Ascending aorta (tissue), 2 donors: ENCODE measurements at regions not wholly inside any gene's neighbourhood (a gene's known extent, or its start where the extent isn't known, plus 50 kb on each side); places are given as distances from the start of the nearest gene placed in this dataset.
A peak's percentile ranks its signal among the peaks of the same experiment; 100 is the strongest.

Experiments
- DNase-seq, 2 donors: peaks; one replicate each; pipeline ENCODE4 v3.0.0-alpha.2; 2019; ENCODE audit warnings: low spot score in 2 of 2
- H3K27ac ChIP-seq, 2 donors: fragments of 200-600 bp; sonication (generic); one replicate each; pipeline ENCODE4 v1.5.1; 2016 to 2017; ENCODE audit warnings: mild to moderate bottlenecking in 1 of 2
- H3K27me3 ChIP-seq: fragments of 200-600 bp; sonication (generic); one replicate; pipeline ENCODE4 v1.5.1; 2017
- H3K36me3 ChIP-seq, 2 donors: fragments of 200-600 bp; sonication (generic); one replicate each; pipeline ENCODE4 v1.5.1; 2016
- H3K4me1 ChIP-seq, 2 donors: fragments of 200-600 bp; sonication (generic); one replicate each; pipeline ENCODE4 v1.5.1; 2016 to 2017; ENCODE audit warnings: mild to moderate bottlenecking in 1 of 2
- H3K4me3 ChIP-seq, 2 donors: fragments of 200-600 bp; sonication (generic); one replicate each; pipeline ENCODE4 v1.5.1; 2016 to 2017; ENCODE audit warnings: mild to moderate bottlenecking in 1 of 2
- H3K9me3 ChIP-seq, 2 donors: fragments of 200-600 bp; sonication (generic); one replicate each; pipeline ENCODE4 v1.5.1; 2016
- CTCF ChIP-seq, 3 experiments: fragments of 200-600 bp in 2 of 3; fragments of 450-650 bp in 1 of 3; sonication (generic) in 2 of 3; IDR thresholded peaks; one replicate each; pipeline ENCODE4 v1.5.1; 2016 to 2019; ENCODE audit warnings: antibody characterized with exemption in 3 of 3, mild to moderate bottlenecking in 1 of 3, moderate library complexity in 1 of 3
- intact Hi-C: fragments of 100-400 bp; cut with DNase I; formaldehyde crosslinking; loops from one replicate; pipeline ENCODE4 v1.15.1; 2023

- peaks cover 11 to 38% of the 10 kb centered on the region in 2 donors for H3K4me1 ChIP-seq
- H3K36me3 ChIP-seq = no peaks in the 10 kb centered on the region
- no peak for DNase-seq
- no peak overlapping the region for H3K4me3 ChIP-seq
- no peaks in the 10 kb centered on the region for H3K27me3 ChIP-seq
- intact Hi-C loops = no loop called here
- peak overlapping the region; percentile 36 to 71 for H3K27ac ChIP-seq
- TF ChIP-seq CTCF (IDR thresholded peaks at IDR 0.05) = no peak
- peaks cover 0 to 4% of the 10 kb centered on the region in 2 donors for H3K9me3 ChIP-seq
These were observed 223.5 kb downstream of the ARHGAP12 start for GRCh38 chr10:31705136-31705535.

GRCh38 chr10:31704195-31704594 lies 224.4 kb downstream of the ARHGAP12 start:
- TF ChIP-seq CTCF (IDR thresholded peaks at IDR 0.05) = no peak
- intact Hi-C loops = no loop called here
- Histone ChIP-seq H3K27ac (no peak overlapping the region), H3K36me3 (no peaks in the 10 kb centered on the region), H3K4me1 (peaks cover 20 to 47% of the 10 kb centered on the region in 2 donors), H3K4me3 (no peak overlapping the region), H3K9me3 (no peaks in the 10 kb centered on the region), H3K27me3 (no peaks in the 10 kb centered on the region)
- DNase-seq = no peak

GRCh38 chr10:31702954-31703353 lies 225.7 kb downstream of the ARHGAP12 start:
- no peak overlapping the region for H3K4me3 ChIP-seq
- peaks cover 16 to 50% of the 10 kb centered on the region in 2 donors for H3K4me1 ChIP-seq
- DNase-seq = no peak
- H3K27me3 ChIP-seq = no peaks in the 10 kb centered on the region
- intact Hi-C loops = no loop called here
- no peak for TF ChIP-seq CTCF (IDR thresholded peaks at IDR 0.05)
- H3K27ac ChIP-seq = no peak overlapping the region
- no peaks in the 10 kb centered on the region for H3K9me3 ChIP-seq
- no peaks in the 10 kb centered on the region for H3K36me3 ChIP-seq

GRCh38 chr10:31702005-31702404 lies 226.6 kb downstream of the ARHGAP12 start:
- TF ChIP-seq CTCF (IDR thresholded peaks at IDR 0.05) = no peak
- H3K4me1 ChIP-seq = peaks cover 13 to 49% of the 10 kb centered on the region in 2 donors
- no peak for DNase-seq
- no peaks in the 10 kb centered on the region for H3K36me3 ChIP-seq
- peak overlapping the region; percentile 98 to 99 for H3K27ac ChIP-seq
- no peaks in the 10 kb centered on the region for H3K9me3 ChIP-seq
- H3K4me3 ChIP-seq = no peak overlapping the region
- no peaks in the 10 kb centered on the region for H3K27me3 ChIP-seq
- intact Hi-C loops = no loop called here

GRCh38 chr10:31701546-31701945 lies 227.1 kb downstream of the ARHGAP12 start:
- no peaks in the 10 kb centered on the region for H3K36me3 ChIP-seq
- no peak overlapping the region for H3K4me3 ChIP-seq
- no peaks in the 10 kb centered on the region for H3K9me3 ChIP-seq
- H3K4me1 ChIP-seq = peaks cover 13 to 50% of the 10 kb centered on the region in 2 donors
- H3K27me3 ChIP-seq = no peaks in the 10 kb centered on the region
- no peak for TF ChIP-seq CTCF (IDR thresholded peaks at IDR 0.05)
- intact Hi-C loops = no loop called here
- DNase-seq = no peak
- peak overlapping the region; percentile 98 to 99 for H3K27ac ChIP-seq

GRCh38 chr10:31700181-31700611 lies 228.4 kb downstream of the ARHGAP12 start:
- no peak overlapping the region for H3K4me3 ChIP-seq
- peaks cover 13 to 52% of the 10 kb centered on the region in 2 donors for H3K4me1 ChIP-seq
- no peak for DNase-seq
- intact Hi-C loops = no loop called here
- TF ChIP-seq CTCF (IDR thresholded peaks at IDR 0.05) = no peak
- H3K27ac ChIP-seq = peak overlapping the region; percentile 98 to 99
- no peaks in the 10 kb centered on the region for H3K9me3 ChIP-seq
- H3K27me3 ChIP-seq = no peaks in the 10 kb centered on the region
- no peaks in the 10 kb centered on the region for H3K36me3 ChIP-seq
